ENCODE measurements at regions not wholly inside any gene's neighbourhood (a gene's known extent, or its start where the extent isn't known, plus 50 kb on each side); places are given as distances from the start of the nearest gene placed in this dataset.

GRCh38 chr2:177010146-177010545 lies 202.4 kb upstream of the HNRNPA3 start:
- no peak overlapping the region for H3K27ac Mint-ChIP-seq
- DNase-seq (ENCODE audit: low spot score in 2 of 2, unreplicated experiment in 2 of 2) = no peak
- H3K4me1 Mint-ChIP-seq = no peaks in the 10 kb centered on the region
- H3K36me3 Mint-ChIP-seq = no peaks in the 10 kb centered on the region
- H3K9me3 Mint-ChIP-seq = peaks cover 13% of the 10 kb centered on the region
- no peak for TF ChIP-seq CTCF (IDR thresholded peaks at IDR 0.05; ENCODE audit: unreplicated experiment)
- H3K27me3 Mint-ChIP-seq (ENCODE audit: low read depth) = peaks cover 1% of the 10 kb centered on the region
- H3K4me3 Mint-ChIP-seq = no peak overlapping the region

DNA sequence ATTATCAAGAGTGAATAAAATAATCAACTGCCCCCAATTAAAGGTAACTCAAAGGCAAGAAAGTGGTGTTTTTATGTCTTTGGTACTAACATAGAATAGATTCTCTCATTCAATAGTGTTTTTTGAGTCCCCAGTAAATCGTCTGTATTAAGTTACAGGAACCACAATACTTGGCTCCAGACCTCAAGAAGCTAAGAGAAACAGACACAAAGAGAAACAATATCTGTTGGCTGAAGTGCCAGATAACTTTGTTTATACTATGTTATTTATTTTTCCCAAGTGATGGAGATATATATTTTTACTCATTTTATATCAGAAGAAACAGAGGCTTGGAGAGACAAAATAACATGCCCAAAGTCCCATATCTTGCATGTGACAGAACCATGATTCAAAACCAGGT lies 201.7 kb upstream of the HNRNPA3 start:
- Mint-ChIP-seq H3K4me1 (peaks cover 2% of the 10 kb centered on the region), H3K36me3 (no peaks in the 10 kb centered on the region), H3K9me3 (peaks cover 11% of the 10 kb centered on the region), H3K4me3 (no peak overlapping the region), H3K27ac (no peak overlapping the region), H3K27me3 (ENCODE audit: low read depth) (peaks cover 1% of the 10 kb centered on the region)
- no peak for DNase-seq (ENCODE audit: low spot score in 2 of 2, unreplicated experiment in 2 of 2)
- no peak for TF ChIP-seq CTCF (IDR thresholded peaks at IDR 0.05; ENCODE audit: unreplicated experiment)

- no peaks in the 10 kb centered on the region for H3K36me3 Mint-ChIP-seq
- H3K4me3 Mint-ChIP-seq = no peak overlapping the region
- TF ChIP-seq CTCF (IDR thresholded peaks at IDR 0.05; ENCODE audit: unreplicated experiment) = no peak
- H3K27ac Mint-ChIP-seq = no peak overlapping the region
- no peaks in the 10 kb centered on the region for H3K9me3 Mint-ChIP-seq
- DNase-seq (ENCODE audit: low spot score in 2 of 2, unreplicated experiment in 2 of 2) = no peak
- peaks cover 5% of the 10 kb centered on the region for H3K4me1 Mint-ChIP-seq
- peaks cover 11% of the 10 kb centered on the region for H3K27me3 Mint-ChIP-seq (ENCODE audit: low read depth)
Measured at GRCh38 chr2:177014946-177015345, 197.6 kb upstream of the HNRNPA3 start.

DNA sequence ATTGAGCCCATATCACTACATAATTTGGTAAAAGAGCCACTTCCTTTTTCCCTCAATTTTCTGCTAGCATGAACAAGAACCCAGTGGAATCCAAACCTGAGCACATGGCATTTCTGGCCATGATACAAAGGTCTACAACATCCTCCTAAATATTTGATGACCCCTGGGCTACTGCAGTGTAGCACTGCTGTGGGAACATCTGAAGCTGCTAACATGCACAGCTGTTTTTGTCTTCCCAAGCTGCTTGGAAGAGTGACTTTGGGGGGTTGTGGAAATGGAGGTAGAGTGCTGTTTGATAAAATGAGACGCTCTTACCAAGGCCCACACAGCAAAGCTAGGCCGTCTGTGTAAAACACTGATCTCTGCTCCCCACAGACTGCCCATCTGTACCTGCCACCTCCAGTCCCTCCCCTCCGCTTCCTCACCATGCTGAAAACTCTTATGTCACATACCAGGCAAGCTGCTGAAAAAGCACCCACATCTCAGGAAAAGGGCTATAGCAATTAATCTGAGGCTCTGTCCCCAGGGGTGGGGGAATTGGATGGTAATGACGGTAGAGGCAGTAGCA lies 197.2 kb upstream of the HNRNPA3 start:
- no peaks in the 10 kb centered on the region for H3K9me3 Mint-ChIP-seq
- H3K4me3 Mint-ChIP-seq = no peak overlapping the region
- no peaks in the 10 kb centered on the region for H3K36me3 Mint-ChIP-seq
- peaks cover 9% of the 10 kb centered on the region for H3K4me1 Mint-ChIP-seq
- no peak for DNase-seq (ENCODE audit: low spot score in 2 of 2, unreplicated experiment in 2 of 2)
- peaks cover 10% of the 10 kb centered on the region for H3K27me3 Mint-ChIP-seq (ENCODE audit: low read depth)
- no peak for TF ChIP-seq CTCF (IDR thresholded peaks at IDR 0.05; ENCODE audit: unreplicated experiment)
- H3K27ac Mint-ChIP-seq = no peak overlapping the region

DNA sequence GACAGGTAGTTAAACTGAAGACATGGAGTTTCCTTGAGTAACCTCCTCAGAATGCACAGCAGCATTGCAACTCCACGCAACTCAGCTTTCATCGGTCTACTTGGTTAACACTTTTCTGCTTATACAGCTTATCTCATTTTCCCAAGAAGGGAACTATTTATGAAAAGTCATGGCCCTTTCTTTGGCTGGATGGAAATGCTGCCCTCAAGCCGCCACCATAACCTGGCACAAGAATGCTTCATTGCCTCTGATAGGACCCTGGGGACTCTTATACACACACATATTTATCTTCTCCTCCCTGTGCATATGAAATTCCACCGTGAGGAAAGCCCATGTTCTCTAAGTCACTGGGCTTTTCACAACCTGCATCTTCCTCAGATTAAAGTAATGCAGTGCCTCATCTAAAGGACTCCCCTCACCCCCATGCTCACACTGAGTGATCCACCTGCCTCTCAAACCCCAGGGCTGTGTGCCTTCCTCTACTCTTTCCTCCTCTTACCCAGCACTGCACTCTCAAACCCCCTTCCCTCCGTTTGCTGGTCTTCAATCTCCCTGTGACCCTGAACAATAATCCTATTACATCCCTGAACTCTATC lies 192.0 kb upstream of the HNRNPA3 start:
- peak overlapping the region; percentile 23 for H3K27ac Mint-ChIP-seq
- H3K36me3 Mint-ChIP-seq = no peaks in the 10 kb centered on the region
- no peak for DNase-seq (ENCODE audit: low spot score in 2 of 2, unreplicated experiment in 2 of 2)
- H3K9me3 Mint-ChIP-seq = no peaks in the 10 kb centered on the region
- no peak for TF ChIP-seq CTCF (IDR thresholded peaks at IDR 0.05; ENCODE audit: unreplicated experiment)
- H3K27me3 Mint-ChIP-seq (ENCODE audit: low read depth) = peaks cover 13% of the 10 kb centered on the region
- H3K4me3 Mint-ChIP-seq = no peak overlapping the region
- H3K4me1 Mint-ChIP-seq = peaks cover 28% of the 10 kb centered on the region
